ENCODE measurements at regions not wholly inside any gene's neighbourhood (a gene's known extent, or its start where the extent isn't known, plus 50 kb on each side); places are given as distances from the start of the nearest gene placed in this dataset.

DNA sequence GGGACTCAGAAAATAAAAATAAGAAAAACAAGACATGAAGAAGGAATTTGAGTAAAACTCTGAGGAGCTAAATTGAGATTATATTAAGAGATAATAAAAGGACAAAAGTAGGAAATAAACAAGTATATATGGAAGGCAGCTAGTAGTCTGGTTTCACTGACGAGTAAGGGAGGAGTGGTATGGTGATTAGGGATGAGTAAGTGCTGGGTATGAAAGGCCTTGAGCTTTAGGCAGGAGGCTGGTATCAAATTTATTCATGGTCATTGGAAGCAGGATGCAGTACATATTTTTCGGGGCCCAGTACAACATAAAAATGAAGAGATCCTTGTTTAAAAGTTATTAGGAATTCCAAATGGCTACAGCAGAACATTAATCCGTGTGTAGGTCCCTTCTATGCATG is 789.7 kb upstream of the PRMT6 start:
- no peaks in the 10 kb centered on the region for H3K36me3 Mint-ChIP-seq (ENCODE audit: low read depth)
- no peak overlapping the region for H3K27ac Mint-ChIP-seq
- no peak for DNase-seq
- no peaks in the 10 kb centered on the region for H3K4me1 Mint-ChIP-seq
- no peaks in the 10 kb centered on the region for H3K27me3 Mint-ChIP-seq
- POLR2A ChIA-PET: no interaction called here
- no peak overlapping the region for H3K4me3 Mint-ChIP-seq
- H3K9me3 Mint-ChIP-seq: peaks cover 5% of the 10 kb centered on the region
- CTCF ChIA-PET: no interaction called here

DNA sequence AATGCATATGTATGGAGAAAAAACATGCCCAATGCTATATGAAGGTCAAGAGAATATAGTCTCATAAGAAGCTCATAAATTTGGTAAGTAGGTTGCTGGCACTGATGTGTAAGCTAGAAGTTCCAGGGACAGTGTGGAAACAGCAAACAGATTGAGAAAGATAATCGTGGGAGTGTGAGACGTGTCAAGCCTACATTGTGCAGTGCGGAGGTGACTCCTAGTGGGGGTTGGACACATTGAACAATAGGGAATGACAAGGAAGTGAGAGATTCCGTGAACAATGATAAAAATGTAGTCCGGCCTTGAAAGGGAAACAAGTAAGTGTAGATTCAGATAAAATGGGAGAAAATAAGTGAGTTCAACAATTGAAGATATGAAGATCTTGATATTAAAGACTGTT is 788.4 kb upstream of the PRMT6 start:
- no peak for DNase-seq
- H3K36me3 Mint-ChIP-seq (ENCODE audit: low read depth): no peaks in the 10 kb centered on the region
- H3K27me3 Mint-ChIP-seq: no peaks in the 10 kb centered on the region
- H3K27ac Mint-ChIP-seq: no peak overlapping the region
- H3K9me3 Mint-ChIP-seq: peaks cover 4% of the 10 kb centered on the region
- ChIA-PET CTCF (no interaction called here), POLR2A (no interaction called here)
- no peak overlapping the region for H3K4me3 Mint-ChIP-seq
- no peaks in the 10 kb centered on the region for H3K4me1 Mint-ChIP-seq

DNA sequence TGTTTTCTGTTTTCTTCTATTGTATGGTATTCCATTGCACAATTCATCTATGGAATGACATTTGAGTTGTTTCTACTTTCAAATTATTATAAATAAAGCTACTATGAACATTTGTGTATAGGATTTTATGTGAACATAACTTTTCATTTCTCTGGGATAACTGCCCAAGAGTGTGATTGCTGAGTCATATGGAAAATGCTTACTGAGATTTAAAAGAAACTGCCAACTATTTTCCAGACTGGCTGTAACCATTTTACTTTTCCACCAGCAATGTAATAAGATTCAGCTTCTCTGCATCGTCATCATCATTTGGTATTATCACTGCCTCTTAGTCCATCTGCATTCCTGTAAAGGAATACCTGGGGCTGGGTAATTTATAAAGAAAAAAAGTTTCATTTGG is 779.6 kb upstream of the PRMT6 start:
- Mint-ChIP-seq H3K27me3 (no peaks in the 10 kb centered on the region), H3K36me3 (ENCODE audit: low read depth) (no peaks in the 10 kb centered on the region), H3K4me3 (no peak overlapping the region), H3K27ac (no peak overlapping the region), H3K4me1 (no peaks in the 10 kb centered on the region), H3K9me3 (peaks cover 3% of the 10 kb centered on the region)
- ChIA-PET CTCF (no interaction called here), POLR2A (no interaction called here)
- no peak for DNase-seq

DNA sequence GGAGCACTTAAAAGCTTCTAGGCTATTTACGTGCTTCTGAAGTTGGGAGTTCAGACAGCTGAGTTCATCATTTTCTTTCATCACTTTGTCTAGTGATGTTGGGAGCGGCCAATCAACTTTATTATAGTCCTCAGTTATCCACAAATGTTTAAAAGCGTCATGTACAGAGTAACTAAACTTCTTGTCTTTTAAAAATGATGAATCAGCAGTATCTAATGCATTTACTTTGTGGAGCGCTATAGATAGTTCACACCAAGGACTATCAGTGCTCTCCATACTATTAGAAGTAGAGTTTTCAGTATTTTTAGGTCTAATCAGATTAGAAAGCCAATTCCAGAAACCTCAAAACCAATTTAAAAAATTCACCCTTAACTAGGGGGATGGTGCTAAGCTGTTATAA is 778.7 kb upstream of the PRMT6 start:
- ChIA-PET CTCF (no interaction called here), POLR2A (no interaction called here)
- Mint-ChIP-seq H3K27ac (no peak overlapping the region), H3K4me3 (no peak overlapping the region), H3K27me3 (no peaks in the 10 kb centered on the region), H3K9me3 (peaks cover 3% of the 10 kb centered on the region), H3K4me1 (no peaks in the 10 kb centered on the region), H3K36me3 (ENCODE audit: low read depth) (no peaks in the 10 kb centered on the region)
- DNase-seq: no peak

DNA sequence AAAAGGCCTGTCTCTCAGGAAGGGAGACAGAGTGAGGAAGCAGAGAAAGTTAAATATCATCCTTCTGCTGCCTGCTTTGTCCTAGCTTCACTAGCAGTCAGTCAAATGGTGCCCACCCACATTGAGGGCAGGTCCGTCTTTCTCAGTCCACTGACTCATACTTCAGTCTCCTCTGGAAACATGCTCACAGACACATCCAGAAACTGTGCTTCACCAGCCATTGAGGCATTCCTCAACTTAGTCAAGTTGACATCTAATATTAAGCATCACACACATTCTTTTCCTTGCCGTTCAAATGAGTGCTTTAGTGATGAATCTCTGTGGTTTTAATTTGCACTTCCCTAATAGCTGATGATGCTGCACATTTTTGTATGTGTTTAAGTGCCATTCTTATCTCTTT is 777.8 kb upstream of the PRMT6 start:
- ChIA-PET CTCF (no interaction called here), POLR2A (no interaction called here)
- no peak overlapping the region for H3K27ac Mint-ChIP-seq
- no peak overlapping the region for H3K4me3 Mint-ChIP-seq
- peaks cover 3% of the 10 kb centered on the region for H3K9me3 Mint-ChIP-seq
- H3K27me3 Mint-ChIP-seq: no peaks in the 10 kb centered on the region
- no peak for DNase-seq
- H3K36me3 Mint-ChIP-seq (ENCODE audit: low read depth): no peaks in the 10 kb centered on the region
- no peaks in the 10 kb centered on the region for H3K4me1 Mint-ChIP-seq

DNA sequence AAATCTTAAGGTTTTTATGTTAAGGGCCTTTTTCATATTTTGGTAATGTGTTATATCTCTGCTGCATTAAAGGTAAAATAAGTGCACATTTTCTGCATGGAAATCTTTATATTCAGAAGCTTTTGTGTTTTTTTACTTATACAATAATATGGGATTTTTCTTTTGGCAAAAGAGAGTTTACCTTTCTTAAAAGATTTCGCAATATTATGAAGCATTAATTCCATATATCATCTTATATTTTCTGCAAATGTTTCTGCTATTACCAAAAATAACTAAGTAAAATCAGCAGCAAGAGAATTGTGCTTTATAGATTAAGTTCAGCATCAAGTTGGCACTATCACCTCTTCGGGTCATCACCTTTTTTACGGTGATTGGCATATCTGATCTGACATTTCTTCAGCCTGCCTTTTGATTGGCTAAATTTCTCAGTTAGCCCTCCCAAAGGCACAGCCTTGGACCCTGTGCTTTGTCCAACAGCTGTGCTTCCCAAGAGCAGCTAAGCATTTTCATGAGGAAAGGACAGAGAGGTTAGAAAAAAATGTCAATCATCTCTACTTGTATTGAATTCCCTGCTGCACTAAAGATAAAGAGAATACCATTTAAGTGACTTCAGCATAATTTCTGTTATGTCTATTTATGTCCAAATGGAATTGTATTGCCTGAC is 767.1 kb upstream of the PRMT6 start:
- Mint-ChIP-seq H3K27ac (no peak overlapping the region), H3K9me3 (peaks cover 9% of the 10 kb centered on the region), H3K27me3 (no peaks in the 10 kb centered on the region), H3K36me3 (ENCODE audit: low read depth) (no peaks in the 10 kb centered on the region), H3K4me3 (no peak overlapping the region), H3K4me1 (no peaks in the 10 kb centered on the region)
- ChIA-PET POLR2A (no interaction called here), CTCF (no interaction called here)
- no peak for DNase-seq

DNA sequence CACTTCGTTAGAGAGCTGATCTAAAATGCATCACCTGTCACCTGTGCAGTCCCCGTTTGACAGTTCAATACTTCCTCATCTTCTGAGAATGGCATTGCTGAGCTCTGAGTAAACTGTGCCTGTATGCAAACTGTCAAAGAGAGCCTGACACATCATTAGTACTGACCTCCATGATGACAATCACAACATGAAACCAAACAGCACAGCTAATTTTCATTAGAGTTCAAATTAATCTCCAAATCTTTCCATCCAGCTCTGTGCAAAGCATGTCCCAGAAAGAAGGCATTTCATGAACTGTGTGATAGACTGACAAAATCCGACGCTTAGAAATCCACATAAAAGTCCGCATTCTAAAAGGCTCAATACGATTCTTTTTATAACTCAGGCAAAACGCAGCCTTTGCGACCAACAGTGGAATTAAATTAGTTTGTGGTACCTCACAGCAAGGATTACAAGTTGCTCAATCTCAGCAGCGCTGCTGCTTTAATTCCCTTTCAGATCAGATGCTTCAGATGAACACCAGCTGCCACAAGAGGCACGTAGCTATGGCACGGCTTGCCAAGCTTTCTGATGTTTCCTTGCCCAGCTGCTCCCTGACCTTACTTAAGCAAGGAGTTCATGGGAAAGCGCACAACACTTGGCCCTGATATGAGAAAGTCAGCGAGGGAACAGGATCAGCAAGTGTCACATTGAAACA is 765.5 kb upstream of the PRMT6 start:
- no peak overlapping the region for H3K4me3 Mint-ChIP-seq
- peaks cover 13% of the 10 kb centered on the region for H3K9me3 Mint-ChIP-seq
- no peaks in the 10 kb centered on the region for H3K27me3 Mint-ChIP-seq
- CTCF ChIA-PET: no interaction called here
- no peak for DNase-seq
- POLR2A ChIA-PET: no interaction called here
- no peak overlapping the region for H3K27ac Mint-ChIP-seq
- H3K4me1 Mint-ChIP-seq: no peaks in the 10 kb centered on the region
- no peaks in the 10 kb centered on the region for H3K36me3 Mint-ChIP-seq (ENCODE audit: low read depth)

DNA sequence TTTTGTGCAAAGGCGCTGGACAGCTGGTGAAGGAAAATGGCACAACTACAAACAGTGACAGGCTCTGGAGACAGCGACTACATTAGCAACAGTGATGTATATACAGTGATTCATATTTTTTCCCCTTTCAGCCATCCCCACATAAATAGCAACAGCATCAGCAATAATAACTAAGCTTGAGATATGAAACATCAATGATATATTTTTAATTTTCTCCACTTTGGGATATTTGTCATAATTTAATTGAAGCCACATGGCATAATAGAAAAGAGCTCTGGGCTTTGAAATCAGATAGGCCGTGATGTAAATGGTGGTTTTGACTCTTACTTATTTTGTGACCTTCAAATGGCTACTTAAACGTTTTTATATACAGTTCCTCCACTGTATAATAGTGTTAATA is 764.3 kb upstream of the PRMT6 start:
- Mint-ChIP-seq H3K27ac (no peak overlapping the region), H3K9me3 (peaks cover 10% of the 10 kb centered on the region), H3K36me3 (ENCODE audit: low read depth) (no peaks in the 10 kb centered on the region), H3K4me3 (no peak overlapping the region), H3K4me1 (no peaks in the 10 kb centered on the region), H3K27me3 (no peaks in the 10 kb centered on the region)
- POLR2A ChIA-PET: no interaction called here
- DNase-seq: no peak
- CTCF ChIA-PET: no interaction called here

DNA sequence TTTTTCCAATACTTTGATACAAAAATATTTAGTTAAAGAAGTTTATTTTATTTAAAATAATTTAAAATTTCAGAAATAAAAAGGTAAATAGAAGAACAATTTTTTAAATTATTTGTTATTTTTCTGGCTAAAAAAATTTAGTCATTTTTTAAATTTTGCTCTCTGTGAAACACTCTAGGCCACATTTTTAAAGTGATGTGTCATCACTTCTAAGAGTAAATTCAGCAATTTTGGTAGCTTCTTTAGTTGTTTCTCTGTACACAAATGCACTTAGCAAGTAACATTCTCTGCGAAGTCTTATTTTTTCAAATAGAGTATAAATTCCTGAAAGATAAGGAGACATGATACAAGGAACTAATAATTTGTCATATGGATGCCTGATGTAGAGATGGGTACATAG is 760.0 kb upstream of the PRMT6 start:
- H3K27ac Mint-ChIP-seq: no peak overlapping the region

DNA sequence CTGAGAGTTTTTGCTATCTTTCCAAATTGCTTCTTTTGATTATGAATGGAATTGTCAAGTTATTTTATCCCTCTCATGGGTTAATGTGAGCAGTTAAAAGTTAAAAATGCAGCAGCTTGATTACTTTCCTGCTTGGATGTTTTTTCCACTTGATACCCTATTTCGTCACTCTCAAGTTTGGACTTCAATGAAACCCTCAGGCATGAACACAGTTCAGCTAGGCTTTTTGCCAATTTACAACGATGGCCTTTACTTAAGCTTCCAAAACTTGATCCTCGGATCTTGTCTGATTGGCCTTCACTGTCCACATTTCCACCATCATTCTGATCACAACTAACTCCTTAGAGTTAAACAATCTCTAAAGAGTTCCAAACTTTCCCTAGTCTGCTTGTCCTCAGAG is 752.4 kb upstream of the PRMT6 start:
- POLR2A ChIA-PET: no interaction called here
- no peaks in the 10 kb centered on the region for H3K27me3 Mint-ChIP-seq

More for the DNA sequence above, 760.0 kb upstream of the PRMT6 start:
- Mint-ChIP-seq H3K9me3 (peaks cover 11% of the 10 kb centered on the region), H3K4me1 (no peaks in the 10 kb centered on the region), H3K27me3 (no peaks in the 10 kb centered on the region), H3K4me3 (no peak overlapping the region), H3K36me3 (ENCODE audit: low read depth) (no peaks in the 10 kb centered on the region)
- DNase-seq: no peak
- CTCF ChIA-PET: no interaction called here
- POLR2A ChIA-PET: no interaction called here

DNA sequence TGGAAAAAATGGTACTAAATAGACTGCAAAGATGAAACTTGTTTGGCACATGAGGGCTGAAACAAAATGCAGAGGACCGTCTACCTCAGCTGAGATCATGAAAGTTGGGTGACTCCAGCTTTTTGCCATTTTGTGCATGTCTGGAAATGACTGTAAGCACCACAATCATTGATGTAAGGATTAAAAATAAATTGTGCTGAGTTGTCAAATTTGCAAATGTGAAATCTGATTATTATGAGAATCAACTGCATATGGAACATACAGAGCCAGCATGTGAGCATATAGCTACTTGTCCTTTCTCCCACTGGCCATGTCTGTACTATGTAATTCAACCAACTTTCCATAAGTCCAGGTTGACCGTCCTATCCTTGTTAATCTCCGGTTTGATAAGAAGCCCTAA is 736.9 kb upstream of the PRMT6 start:
- Mint-ChIP-seq H3K27ac (no peak overlapping the region), H3K4me3 (no peak overlapping the region), H3K36me3 (ENCODE audit: low read depth) (no peaks in the 10 kb centered on the region), H3K9me3 (peaks cover 5% of the 10 kb centered on the region), H3K4me1 (no peaks in the 10 kb centered on the region), H3K27me3 (no peaks in the 10 kb centered on the region)
- no peak for DNase-seq
- CTCF ChIA-PET: no interaction called here
- POLR2A ChIA-PET: no interaction called here

More for the DNA sequence above, 752.4 kb upstream of the PRMT6 start:
- DNase-seq: no peak
- H3K4me3 Mint-ChIP-seq: no peak overlapping the region
- CTCF ChIA-PET: no interaction called here
- H3K27ac Mint-ChIP-seq: no peak overlapping the region
- H3K4me1 Mint-ChIP-seq: no peaks in the 10 kb centered on the region
- H3K9me3 Mint-ChIP-seq: peaks cover 7% of the 10 kb centered on the region
- H3K36me3 Mint-ChIP-seq (ENCODE audit: low read depth): no peaks in the 10 kb centered on the region

DNA sequence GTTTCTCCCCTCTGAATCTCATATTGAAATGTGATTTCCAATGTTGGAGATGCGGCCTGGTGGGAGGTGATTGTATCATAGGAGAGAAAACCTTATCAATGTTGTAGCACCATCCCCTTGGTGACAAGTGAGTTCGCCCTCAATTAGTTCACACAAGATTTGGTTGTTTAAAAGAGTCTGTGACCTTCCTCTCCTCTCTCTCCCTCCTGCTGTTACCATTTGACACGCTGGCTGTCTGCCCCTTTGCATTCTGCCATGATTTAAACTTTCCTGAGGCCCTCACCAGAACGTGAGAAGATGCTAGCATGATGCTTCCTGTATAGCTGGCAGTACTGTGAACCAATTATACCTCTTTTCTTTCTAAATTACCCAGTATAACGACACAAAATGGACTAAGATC is 730.9 kb upstream of the PRMT6 start:
- Mint-ChIP-seq H3K9me3 (peaks cover 1% of the 10 kb centered on the region), H3K27me3 (no peaks in the 10 kb centered on the region), H3K36me3 (ENCODE audit: low read depth) (no peaks in the 10 kb centered on the region), H3K4me1 (no peaks in the 10 kb centered on the region), H3K27ac (no peak overlapping the region), H3K4me3 (no peak overlapping the region)
- ChIA-PET POLR2A (no interaction called here), CTCF (no interaction called here)
- DNase-seq: no peak

DNA sequence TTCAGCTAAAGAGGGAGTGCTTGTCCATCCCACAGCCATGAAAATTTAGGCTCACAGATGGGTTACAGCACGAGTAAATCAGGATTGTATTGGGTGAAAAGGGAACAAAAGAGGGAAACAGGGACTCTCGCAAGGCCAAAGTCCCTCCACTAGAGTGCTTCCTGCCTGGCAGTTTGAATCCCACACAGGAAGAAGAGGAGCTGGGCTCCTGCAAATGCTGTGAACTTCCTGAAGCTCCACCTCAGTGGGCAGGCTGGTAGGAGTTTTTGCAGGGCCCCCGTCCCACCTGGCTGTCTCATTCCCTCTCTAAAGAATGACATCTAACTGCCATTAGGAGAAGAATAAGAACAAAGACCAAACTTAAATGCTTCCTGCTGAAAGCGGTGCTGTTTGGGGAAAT is 712.0 kb upstream of the PRMT6 start:
- H3K27me3 Mint-ChIP-seq: no peaks in the 10 kb centered on the region
- H3K9me3 Mint-ChIP-seq: peaks cover 10% of the 10 kb centered on the region
- no peak overlapping the region for H3K4me3 Mint-ChIP-seq
- POLR2A ChIA-PET: no interaction called here
- H3K4me1 Mint-ChIP-seq: no peaks in the 10 kb centered on the region
- CTCF ChIA-PET: no interaction called here
- no peak overlapping the region for H3K27ac Mint-ChIP-seq
- DNase-seq: no peak
- no peaks in the 10 kb centered on the region for H3K36me3 Mint-ChIP-seq (ENCODE audit: low read depth)

DNA sequence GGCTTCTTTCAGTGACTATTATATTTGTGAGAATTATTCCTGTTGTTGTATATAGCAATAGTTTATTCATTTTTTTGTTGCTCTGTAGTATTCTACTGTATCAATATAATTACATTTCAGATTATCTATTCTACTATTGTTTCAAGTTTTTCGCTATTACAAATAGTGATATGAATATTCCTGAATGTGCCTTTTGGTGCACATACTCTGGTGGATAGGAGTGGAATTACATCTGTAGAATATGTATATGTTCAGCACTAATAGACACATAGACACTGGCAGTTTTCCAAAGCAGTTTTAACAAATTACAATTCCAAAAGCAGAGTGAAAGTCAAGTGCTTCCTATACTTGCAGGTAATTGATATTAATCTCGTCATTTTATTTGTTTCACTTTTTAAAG is 696.2 kb upstream of the PRMT6 start:
- ChIA-PET POLR2A (no interaction called here), CTCF (no interaction called here)

More for the DNA sequence above, 696.2 kb upstream of the PRMT6 start:
- no peaks in the 10 kb centered on the region for H3K27me3 Mint-ChIP-seq
- H3K4me3 Mint-ChIP-seq: no peak overlapping the region
- H3K9me3 Mint-ChIP-seq: peaks cover 20% of the 10 kb centered on the region
- DNase-seq: no peak
- no peaks in the 10 kb centered on the region for H3K36me3 Mint-ChIP-seq (ENCODE audit: low read depth)
- H3K4me1 Mint-ChIP-seq: no peaks in the 10 kb centered on the region
- no peak overlapping the region for H3K27ac Mint-ChIP-seq

Measured in activated CD4-positive, alpha-beta T cell treated with anti-CD3 and anti-CD28 coated beads, Interleukin-2, amount 10 ng/mL, durations not matched to agents 7 days and 5 days (primary cell).